WTC11 (cell line): ENCODE measurements at regions not wholly inside any gene's neighbourhood (a gene's known extent, or its start where the extent isn't known, plus 50 kb on each side); places are given as distances from the start of the nearest gene placed in this dataset.

ENCODE experiments used
- ATF2 ChIP-seq: sonication (generic); formaldehyde crosslinking; IDR thresholded peaks from 2 replicates; pipeline ENCODE4 v1.8.1; 2022; ENCODE audit warnings: low read depth, missing genetic modification reagents, borderline replicate concordance
- CTCF ChIP-seq: fragments of 200-600 bp; IDR thresholded peaks from 2 replicates; pipeline ENCODE4 v1.8.0; 2022; ENCODE audit warnings: antibody characterized with exemption
- ELF4 ChIP-seq: sonication (generic); formaldehyde crosslinking; IDR thresholded peaks from 2 replicates; pipeline ENCODE4 v1.8.1; 2022; ENCODE audit warnings: low read depth, mild to moderate bottlenecking, moderate library complexity, missing genetic modification reagents
- NFYB ChIP-seq: sonication (generic); formaldehyde crosslinking; conservative IDR thresholded peaks from 2 replicates; pipeline ENCODE4 v1.8.0; 2022; ENCODE audit warnings: low read depth, missing genetic modification reagents
- NR2C2 ChIP-seq: sonication (generic); formaldehyde crosslinking; IDR thresholded peaks from 2 replicates; pipeline ENCODE4 v1.8.0; 2022; ENCODE audit warnings: mild to moderate bottlenecking, missing genetic modification reagents
- SMAD4 ChIP-seq: sonication (generic); formaldehyde crosslinking; IDR thresholded peaks from 2 replicates; pipeline ENCODE4 v1.8.0; 2022; ENCODE audit warnings: mild to moderate bottlenecking, missing genetic modification reagents
- TF ChIP-seq, protein P1 (sequence below): sonication (generic); formaldehyde crosslinking; IDR thresholded peaks from 2 replicates; pipeline ENCODE4 v1.8.0; 2022; ENCODE audit warnings: mild to moderate bottlenecking, missing genetic modification reagents
- TF ChIP-seq, protein P2 (sequence below): sonication (generic); formaldehyde crosslinking; IDR thresholded peaks from 2 replicates; pipeline ENCODE4 v1.8.1; 2022; ENCODE audit warnings: mild to moderate bottlenecking, missing genetic modification reagents, moderate library complexity, borderline replicate concordance
- TF ChIP-seq, protein P3 (sequence below): sonication (generic); formaldehyde crosslinking; conservative IDR thresholded peaks from 2 replicates; pipeline ENCODE4 v1.8.1; 2023; ENCODE audit warnings: mild to moderate bottlenecking, low read depth, missing genetic modification reagents, moderate library complexity

- TF ChIP-seq CTCF (no peak), NR2C2 (CRISPR knock-in tag) (no peak), ATF2 (CRISPR knock-in tag) (no peak), NFYB (CRISPR knock-in tag) (no peak), SMAD4 (CRISPR knock-in tag) (no peak), ELF4 (CRISPR knock-in tag) (no peak)
- TF ChIP-seq, protein P1, sequence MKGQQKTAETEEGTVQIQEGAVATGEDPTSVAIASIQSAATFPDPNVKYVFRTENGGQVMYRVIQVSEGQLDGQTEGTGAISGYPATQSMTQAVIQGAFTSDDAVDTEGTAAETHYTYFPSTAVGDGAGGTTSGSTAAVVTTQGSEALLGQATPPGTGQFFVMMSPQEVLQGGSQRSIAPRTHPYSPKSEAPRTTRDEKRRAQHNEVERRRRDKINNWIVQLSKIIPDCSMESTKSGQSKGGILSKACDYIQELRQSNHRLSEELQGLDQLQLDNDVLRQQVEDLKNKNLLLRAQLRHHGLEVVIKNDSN (CRISPR knock-in tag): no peak
- TF ChIP-seq, protein P2, sequence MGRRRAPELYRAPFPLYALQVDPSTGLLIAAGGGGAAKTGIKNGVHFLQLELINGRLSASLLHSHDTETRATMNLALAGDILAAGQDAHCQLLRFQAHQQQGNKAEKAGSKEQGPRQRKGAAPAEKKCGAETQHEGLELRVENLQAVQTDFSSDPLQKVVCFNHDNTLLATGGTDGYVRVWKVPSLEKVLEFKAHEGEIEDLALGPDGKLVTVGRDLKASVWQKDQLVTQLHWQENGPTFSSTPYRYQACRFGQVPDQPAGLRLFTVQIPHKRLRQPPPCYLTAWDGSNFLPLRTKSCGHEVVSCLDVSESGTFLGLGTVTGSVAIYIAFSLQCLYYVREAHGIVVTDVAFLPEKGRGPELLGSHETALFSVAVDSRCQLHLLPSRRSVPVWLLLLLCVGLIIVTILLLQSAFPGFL (CRISPR knock-in tag): no peak
- TF ChIP-seq, protein P3, sequence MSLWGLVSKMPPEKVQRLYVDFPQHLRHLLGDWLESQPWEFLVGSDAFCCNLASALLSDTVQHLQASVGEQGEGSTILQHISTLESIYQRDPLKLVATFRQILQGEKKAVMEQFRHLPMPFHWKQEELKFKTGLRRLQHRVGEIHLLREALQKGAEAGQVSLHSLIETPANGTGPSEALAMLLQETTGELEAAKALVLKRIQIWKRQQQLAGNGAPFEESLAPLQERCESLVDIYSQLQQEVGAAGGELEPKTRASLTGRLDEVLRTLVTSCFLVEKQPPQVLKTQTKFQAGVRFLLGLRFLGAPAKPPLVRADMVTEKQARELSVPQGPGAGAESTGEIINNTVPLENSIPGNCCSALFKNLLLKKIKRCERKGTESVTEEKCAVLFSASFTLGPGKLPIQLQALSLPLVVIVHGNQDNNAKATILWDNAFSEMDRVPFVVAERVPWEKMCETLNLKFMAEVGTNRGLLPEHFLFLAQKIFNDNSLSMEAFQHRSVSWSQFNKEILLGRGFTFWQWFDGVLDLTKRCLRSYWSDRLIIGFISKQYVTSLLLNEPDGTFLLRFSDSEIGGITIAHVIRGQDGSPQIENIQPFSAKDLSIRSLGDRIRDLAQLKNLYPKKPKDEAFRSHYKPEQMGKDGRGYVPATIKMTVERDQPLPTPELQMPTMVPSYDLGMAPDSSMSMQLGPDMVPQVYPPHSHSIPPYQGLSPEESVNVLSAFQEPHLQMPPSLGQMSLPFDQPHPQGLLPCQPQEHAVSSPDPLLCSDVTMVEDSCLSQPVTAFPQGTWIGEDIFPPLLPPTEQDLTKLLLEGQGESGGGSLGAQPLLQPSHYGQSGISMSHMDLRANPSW (CRISPR knock-in tag): no peak
These were observed 105.6 kb upstream of the RFX8 start for GRCh38 chr2:101580528-101580927.
